HT-29 (cell line): ENCODE measurements at regions not wholly inside any gene's neighbourhood (a gene's known extent, or its start where the extent isn't known, plus 50 kb on each side); places are given as distances from the start of the nearest gene placed in this dataset.

ENCODE experiments used
- DNase-seq: peaks from one replicate; pipeline ENCODE4 v3.0.0-alpha.2; 2015; ENCODE audit warnings: low spot score

DNA sequence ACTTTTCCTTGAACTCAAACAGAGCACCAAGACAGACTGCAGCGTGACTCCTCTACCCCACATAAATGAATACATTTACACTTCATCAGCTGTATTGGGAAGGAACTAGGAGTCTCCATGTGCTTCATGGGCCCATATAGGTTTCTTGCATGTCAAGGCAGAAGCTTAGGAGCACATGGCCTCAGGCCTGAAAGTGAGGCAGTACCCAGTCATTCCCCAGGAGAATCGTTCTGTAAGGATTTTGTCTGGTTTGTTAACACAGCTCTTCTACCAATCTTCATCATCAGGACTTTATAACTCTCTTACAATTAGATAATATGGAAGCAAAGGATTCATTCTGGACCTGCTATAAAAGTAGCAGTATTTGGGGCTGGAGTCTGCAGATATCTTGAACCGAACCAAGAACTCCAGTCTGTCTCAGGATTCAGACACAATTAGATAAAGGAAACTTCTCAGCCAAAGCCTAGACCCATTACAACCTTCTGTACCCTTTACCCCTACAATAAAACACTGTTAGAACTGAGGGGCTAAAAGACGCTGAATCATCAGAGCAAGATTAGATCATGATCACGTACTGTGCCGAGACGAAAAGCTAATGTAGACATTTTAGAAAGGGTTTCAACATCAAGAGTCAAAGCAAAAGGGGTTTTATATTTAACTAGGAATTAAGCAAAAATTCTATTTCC, 385.5 kb upstream of the SLC30A5 start:
- no peak for DNase-seq

GRCh38 chr5:68708842-68709170, 385.0 kb upstream of the SLC30A5 start:
- DNase-seq = no peak

GRCh38 chr5:68709239-68709638, 384.6 kb upstream of the SLC30A5 start:
- no peak for DNase-seq

DNA sequence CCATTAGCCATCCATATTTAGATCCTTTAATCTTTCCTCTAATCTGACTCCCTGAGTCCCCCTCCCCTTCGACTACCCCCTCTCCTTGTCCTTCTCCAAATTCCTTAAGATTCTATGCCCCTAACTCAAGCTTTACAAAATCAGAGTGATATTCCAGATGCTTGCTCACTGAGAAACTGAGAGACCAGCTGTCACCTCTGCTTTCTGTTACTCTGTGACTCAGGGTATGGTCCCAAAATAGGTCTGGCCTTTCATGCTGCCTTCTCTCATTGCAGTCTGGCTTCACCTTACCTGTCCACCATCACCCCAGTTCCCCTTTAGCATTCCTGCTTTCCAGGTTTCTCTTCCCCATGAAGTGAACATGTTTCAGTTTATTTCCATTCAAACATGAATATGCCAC, 383.3 kb upstream of the SLC30A5 start:
- DNase-seq = no peak

DNA sequence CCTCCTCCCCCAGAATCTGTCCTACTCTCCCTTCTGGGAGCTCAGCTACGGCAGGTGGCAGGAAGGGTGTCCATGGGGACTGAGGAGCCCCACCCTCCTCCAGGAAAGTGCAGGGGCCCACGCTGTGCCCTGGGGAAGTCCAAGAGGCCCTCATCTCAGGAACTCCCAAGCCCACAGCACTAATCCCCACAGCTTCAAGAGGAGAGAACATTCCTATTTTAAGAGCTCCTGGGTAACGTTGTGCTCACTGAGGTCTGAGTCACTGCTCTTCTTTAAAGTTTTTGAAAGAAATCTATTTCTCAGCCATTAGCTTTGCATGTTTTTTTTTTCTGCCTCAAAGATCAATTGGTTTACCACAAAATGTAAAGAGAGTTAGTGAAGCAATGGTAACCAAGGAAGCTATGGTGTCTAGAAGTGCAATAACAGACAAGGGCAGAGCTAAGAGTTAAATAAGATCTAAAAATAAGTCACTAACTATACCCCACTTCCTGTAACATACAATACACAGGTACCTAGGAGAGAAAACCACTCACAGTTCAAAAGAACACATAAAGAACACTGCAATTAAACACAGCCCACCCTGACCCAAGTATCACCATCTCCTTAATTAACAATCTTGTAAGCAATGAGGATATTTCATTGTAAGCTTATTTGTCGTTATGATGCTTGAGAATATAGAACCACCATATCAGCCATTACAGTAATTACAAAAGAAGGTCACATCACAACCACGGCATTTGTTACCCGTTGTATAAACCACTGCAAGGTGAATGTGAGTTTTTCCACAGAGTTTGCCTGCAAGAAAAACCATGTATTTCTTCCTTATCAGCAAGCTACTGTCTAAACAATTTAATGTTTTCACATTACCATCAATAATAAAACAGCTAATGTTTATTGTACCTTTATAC, 382.3 kb upstream of the SLC30A5 start:
- DNase-seq = no peak

DNA sequence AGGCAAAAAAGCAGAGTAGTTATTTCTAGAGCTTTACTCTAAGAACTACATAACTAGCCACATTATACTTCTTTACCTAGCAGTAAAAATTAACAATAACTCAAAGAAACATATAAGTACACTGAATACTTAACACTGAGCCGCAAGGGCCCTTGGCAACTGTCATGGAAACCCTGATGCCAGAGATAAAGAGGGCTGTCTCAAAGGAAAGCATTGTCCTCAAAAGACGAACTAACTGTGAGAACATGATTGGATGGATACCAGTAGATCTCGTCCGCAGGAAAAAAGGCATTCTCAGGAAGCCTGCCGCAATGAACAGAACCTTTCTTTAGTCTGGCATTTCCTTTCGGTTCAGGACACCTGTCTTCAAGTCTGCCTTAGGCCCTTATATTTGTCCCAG, 379.0 kb upstream of the SLC30A5 start:
- DNase-seq = no peak

DNA sequence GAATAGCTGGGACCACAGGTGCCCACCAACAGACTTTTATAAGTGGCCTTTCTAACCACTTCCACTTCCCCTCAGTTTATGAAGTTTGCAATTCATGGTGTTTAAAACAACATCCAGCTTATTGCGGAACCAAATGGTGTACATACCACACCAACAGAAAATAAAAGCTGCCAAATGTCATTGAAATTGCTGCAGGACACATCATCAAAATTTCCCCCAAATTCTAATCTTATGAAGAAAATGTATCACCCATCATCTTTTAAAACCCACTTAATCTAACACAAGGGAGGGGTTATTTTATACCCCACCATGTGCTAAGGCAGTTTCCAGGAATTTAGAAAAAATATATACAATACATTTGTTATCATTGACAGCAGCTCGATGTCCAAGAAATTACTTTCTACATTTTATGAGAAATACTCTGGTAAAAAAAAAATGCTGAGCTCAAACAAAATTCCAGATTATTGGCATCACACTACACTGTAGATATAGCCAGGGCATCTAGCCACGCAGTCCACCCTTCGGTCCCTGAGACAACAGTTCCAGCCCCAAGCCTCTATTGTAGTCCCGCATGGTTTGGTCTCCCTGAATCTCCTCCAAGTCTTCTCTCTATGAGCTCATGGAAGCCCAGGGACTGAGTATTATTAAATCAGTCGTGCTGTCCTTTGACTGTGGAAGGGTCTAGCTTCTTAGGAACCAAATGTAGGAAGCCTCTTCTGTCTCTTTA, 372.8 kb upstream of the SLC30A5 start:
- no peak for DNase-seq

- DNase-seq = no peak
Observed at GRCh38 chr5:68722357-68722756, 371.5 kb upstream of the SLC30A5 start.

DNA sequence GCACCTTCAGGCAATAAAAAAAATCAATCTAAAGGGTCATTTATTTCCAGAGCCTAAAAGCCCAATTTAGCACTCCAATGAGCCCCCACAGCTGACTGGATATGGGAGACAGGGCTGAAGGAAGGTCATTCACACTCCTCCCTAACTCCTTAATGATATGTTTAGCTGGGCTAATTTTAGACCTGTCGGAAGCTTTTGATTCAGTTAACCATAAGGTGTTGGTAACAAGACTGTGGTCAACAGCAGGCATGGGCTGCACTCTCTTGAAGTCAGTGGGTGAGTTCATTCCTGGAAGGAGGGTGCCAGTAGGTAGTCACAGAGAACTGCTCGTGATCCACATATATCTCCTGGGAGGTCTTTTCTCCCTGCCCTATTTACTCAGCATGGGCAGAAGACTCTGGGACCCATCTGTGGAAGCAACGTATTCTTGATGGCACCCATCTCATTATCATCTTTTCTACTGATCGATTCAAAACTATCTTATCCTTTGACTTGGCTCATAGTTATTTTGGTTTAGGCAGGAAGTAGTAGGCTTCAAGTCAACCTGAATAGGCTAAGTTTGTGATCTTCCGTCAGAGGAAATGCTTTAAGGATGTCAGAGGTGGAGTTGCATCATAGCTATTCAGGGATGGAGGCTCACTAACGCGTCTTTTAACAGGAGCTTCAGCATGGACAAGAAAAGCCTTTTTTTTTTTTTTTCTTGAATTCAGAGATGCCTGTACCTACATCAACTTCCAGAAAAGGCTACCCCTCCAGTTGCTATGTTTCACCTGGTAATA, 367.7 kb upstream of the SLC30A5 start:
- DNase-seq = no peak

- DNase-seq = no peak
Observed at GRCh38 chr5:68727931-68728330, 365.9 kb upstream of the SLC30A5 start.

DNA sequence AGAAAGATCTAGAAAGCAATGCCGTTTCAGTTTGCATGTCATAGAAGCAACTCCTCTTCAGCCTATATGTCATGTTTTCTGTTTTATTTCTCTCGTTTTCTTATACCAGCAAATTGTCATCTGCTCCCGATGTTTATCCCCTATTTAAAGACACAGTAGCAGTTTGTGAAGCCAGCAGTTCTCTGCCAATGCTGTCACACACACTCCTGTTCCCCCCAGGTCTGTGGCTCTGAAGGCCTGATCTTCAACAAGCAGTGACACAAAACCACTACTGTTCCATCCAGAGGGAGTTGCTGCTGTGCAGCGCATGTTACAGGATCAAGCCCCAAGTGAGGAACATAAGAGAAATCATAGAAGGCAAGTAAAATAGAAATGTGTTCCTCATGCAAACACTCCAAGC, 364.1 kb upstream of the SLC30A5 start:
- DNase-seq = no peak

DNA sequence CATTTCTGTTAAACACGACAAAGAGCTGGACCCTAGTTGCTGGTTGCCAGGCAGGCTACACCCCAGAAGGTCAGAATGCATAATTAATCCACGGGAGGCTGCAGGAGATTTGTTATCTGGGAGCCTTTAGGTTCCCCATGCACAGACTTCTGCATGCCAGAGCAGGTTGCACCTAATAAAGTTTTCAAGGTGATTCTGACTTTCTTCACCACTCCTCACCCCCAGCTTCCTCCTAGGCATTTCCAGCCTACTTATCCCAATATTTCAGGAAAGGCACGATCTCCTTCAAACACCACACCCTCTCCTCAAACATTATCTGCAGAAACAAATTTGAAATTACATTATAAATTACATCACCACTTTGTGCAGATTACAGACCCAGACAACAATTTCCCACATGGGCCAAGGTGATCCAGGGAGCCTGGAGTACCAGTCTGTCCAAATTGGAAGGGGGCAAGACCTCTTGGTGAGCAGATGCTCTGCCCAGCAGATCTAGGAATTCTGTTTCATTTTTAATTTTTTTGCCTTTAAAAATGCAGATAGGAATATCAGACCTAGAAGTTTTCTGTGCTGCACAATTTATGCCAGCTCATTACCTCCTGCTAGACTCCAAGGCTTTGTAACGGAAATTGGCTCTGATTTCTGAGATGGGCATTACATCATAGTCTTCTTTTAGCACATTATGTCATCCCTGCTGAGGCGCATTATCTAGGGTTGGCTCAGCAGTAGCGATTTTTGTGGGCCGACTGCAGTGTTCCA, 363.4 kb upstream of the SLC30A5 start:
- DNase-seq = no peak

DNA sequence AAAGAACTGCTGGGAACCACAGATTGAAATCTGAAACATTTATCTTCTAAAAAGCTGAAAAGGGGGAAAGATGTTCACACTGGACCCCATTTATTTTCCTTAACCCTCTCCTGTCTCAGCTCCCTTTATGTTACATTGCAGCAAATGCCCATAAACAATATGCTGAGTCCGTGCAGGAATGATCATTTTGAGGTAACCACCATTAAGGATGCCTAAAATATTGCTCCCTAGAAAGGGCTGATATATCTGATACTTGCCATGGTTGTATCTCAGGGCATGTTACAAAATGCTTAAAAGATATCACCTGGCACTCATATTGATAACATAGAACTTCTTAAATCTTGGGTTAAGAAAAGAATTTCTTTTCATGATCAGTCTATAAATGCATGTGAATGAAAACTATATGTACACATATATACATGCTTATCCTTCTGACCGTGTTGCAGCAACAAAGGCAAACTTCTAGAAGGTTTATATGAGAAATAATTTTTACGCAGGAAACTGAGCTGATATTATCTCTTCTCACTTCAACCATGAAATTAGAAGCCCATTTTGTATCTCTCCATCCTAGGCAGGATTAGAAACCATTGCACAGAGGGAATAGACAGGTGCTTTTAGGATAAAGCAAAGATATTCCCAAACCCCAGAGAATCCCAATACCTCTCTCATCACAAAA, 362.7 kb upstream of the SLC30A5 start:
- DNase-seq = no peak

GRCh38 chr5:68732251-68732650, 361.6 kb upstream of the SLC30A5 start:
- DNase-seq = no peak

GRCh38 chr5:68734781-68735180, 359.0 kb upstream of the SLC30A5 start:
- no peak for DNase-seq

DNA sequence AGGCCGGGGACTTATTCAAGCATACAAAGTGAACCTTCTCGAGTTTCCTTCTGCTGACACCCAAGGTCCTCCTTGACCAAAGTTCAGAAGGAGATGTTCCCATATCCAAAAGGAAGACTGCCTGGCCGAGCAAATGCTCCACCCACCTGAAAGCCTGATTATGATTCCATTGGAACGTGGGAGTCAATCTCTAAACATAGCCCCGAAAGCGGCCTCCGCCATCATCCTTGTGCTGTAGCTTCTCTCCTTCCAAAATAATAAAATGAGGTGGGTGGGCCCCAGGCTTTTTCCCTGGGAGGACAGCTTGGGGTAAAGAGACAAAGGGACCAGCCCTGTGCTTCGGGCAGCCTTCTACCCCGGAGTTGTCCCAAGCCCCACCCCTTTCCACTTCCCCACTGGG, 355.6 kb upstream of the SLC30A5 start:
- DNase-seq = no peak

DNA sequence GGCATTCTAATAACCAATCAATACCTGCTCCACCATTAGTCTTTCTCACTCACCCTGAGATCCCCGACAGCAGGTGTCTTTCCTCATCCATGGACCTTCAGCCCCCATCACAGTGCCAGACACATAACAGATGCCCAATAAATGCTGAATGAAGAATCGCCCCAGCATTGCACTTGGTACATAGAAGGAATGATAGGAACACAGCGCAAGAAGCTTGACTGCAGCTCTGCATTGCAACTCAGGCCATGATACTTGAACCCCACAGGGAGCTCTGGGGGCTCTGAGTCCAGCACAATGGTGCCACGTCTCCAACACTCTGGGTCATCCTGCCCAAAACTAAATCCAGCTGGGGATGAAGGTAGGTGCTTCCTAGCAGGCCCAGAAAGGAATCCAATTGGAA, 355.0 kb upstream of the SLC30A5 start:
- DNase-seq = no peak

- DNase-seq = no peak
Observed at GRCh38 chr5:68739752-68740151, 354.1 kb upstream of the SLC30A5 start.

GRCh38 chr5:68740226-68740910, 353.4 kb upstream of the SLC30A5 start:
- no peak for DNase-seq

DNA sequence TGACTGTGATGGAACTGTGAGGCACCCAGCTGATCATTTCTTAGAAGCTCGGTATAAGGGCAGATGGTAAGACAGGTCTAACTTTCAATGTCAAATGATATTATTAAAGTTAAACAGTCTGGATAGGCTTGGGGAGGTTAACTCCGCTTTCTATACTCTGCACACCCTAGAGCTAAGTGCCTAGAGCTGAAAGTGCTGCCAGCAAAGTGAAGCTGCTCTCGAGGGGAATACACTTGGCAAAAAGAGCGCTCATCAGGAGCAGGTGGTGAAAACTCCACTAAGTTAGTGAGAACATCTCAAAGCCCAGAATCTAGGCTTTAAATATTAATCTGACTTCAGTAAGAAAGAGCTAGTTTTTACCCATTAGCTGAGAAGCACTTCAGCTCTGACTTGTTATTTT, 349.6 kb upstream of the SLC30A5 start:
- no peak for DNase-seq
